Progenitor cell of endocrine pancreas (in vitro differentiated cells): ENCODE measurements at regions not wholly inside any gene's neighbourhood (a gene's known extent, or its start where the extent isn't known, plus 50 kb on each side); places are given as distances from the start of the nearest gene placed in this dataset.

ENCODE experiments used
- DNase-seq: peaks from one replicate; pipeline ENCODE4 v3.0.0; 2021; ENCODE audit warnings: low spot score; ENCODE audit not compliant: unreplicated experiment
- H3K27ac Mint-ChIP-seq: 2 replicates; pipeline ENCODE4 v1.8.0; 2021; ENCODE audit warnings: mild to moderate bottlenecking, moderate library complexity, mixed read lengths
- H3K27me3 Mint-ChIP-seq: 2 replicates; pipeline ENCODE4 v1.8.0; 2021; ENCODE audit warnings: mixed read lengths
- H3K36me3 Mint-ChIP-seq: 2 replicates; pipeline ENCODE4 v1.8.0; 2022; ENCODE audit warnings: mixed read lengths; ENCODE audit not compliant: insufficient read depth
- H3K4me1 Mint-ChIP-seq: 2 replicates; pipeline ENCODE4 v1.8.0; 2021; ENCODE audit warnings: low read depth, mixed read lengths
- H3K4me3 Mint-ChIP-seq: 2 replicates; pipeline ENCODE4 v1.8.0; 2021; ENCODE audit warnings: low read depth, mild to moderate bottlenecking, moderate library complexity, mixed read lengths
- H3K9me3 Mint-ChIP-seq: 2 replicates; pipeline ENCODE4 v1.8.0; 2021; ENCODE audit warnings: low read depth, mixed read lengths
- CTCF ChIP-seq: fragments of 200-600 bp; sonication (generic); IDR thresholded peaks from one replicate; pipeline ENCODE4 v1.5.0; 2021; ENCODE audit warnings: antibody characterized with exemption, mild to moderate bottlenecking; ENCODE audit not compliant: unreplicated experiment

DNA sequence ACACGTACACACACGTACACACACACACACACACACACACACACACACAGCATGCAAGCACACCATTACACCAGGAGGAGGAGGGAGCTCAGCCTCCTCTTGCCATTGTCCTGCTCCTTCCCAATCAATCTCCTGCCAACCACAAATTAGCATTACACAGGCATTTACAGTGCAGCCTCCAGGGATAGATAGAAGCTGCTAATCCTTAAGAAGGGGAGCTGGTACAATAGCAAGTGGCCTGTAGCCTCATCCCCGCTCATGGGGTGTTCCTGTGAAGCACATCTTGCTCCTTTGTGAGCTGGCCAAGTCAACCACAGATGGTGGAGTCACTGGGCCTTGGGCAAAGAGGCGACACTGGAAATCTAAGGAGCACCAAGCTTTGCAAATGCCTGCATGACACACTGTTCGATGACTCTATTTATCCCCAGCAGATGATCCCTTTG is 110.3 kb upstream of the PKDCC start:
- no peak for DNase-seq
- H3K36me3 Mint-ChIP-seq: no peaks in the 10 kb centered on the region
- no peak for TF ChIP-seq CTCF
- H3K9me3 Mint-ChIP-seq: no peaks in the 10 kb centered on the region
- H3K4me3 Mint-ChIP-seq: no peak overlapping the region
- H3K27ac Mint-ChIP-seq: peak overlapping the region; percentile 26
- no peaks in the 10 kb centered on the region for H3K27me3 Mint-ChIP-seq
- H3K4me1 Mint-ChIP-seq: peaks cover 60% of the 10 kb centered on the region

DNA sequence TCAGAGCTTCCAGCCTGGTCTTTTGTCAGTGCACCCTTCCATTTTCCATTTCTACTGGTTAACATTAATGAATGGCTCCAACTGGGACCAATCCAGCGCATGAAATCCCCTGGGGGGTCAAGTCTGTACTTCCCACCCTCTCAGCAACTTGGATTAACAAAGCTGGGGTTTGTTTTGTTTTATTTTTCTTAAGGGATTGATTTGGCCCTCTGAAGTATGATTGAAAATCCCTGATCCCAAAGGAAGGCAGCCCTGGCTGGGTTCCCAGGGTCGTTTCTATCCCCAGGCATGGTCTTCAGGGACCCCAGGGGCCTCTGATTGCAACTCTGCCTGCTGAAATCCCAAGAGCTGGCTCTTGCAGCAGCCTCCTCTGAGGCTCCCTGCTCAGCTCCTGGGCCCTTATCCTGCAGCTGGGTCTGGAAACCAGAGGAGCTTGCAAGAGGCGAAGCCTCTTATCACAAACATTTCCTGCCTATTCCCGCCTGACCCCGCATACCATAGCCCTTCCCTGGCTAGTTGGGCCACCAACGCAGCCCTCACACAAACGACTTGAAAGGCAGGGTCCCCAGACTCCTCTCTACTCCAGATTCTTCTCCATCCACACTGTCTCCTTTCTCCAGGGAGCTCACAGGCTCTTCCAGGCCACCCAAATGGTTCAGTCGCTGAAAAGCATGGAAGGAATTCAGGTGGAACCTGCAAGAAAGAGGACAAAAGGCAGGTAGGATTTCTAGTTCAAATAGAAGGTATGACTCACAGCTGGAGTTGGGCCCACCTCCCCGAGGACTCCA is 109.7 kb upstream of the PKDCC start:
- no peak for DNase-seq
- H3K9me3 Mint-ChIP-seq: no peaks in the 10 kb centered on the region
- peaks cover 55% of the 10 kb centered on the region for H3K4me1 Mint-ChIP-seq
- peak overlapping the region; percentile 86 for H3K27ac Mint-ChIP-seq
- no peak overlapping the region for H3K4me3 Mint-ChIP-seq
- no peak for TF ChIP-seq CTCF
- H3K27me3 Mint-ChIP-seq: no peaks in the 10 kb centered on the region
- no peaks in the 10 kb centered on the region for H3K36me3 Mint-ChIP-seq

DNA sequence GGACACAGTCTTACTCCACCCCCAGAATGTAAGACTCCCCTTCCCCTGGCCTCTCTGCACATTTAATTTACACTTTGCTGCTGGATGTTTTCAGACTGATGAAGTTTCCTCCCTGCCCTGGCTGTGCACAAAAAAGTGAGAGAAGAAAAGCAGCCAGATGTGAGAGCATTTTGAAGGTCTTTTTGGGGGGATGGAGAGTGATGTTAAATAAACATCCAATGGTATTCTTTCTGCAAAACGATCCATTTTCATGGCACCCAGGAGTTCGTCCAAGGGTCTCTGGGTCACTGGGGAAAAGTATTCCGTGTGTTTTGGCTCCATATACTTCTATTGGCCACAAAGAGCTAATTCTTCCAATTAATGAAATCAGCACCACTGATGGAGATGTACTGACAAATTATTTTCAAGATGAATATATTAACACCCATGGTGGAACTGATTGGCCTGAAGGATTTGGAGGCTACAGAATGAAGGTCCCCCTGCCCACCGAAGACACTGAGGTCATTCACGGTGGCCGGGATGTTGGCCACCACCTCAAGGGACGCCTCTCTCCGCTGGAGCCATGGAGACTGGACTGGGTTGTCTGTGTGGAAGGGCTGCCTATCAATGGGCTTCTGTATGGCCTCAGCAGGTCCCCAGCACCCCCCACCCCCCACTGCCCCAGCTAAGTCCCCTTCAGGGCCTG is 107.6 kb upstream of the PKDCC start:
- Mint-ChIP-seq H3K9me3 (no peaks in the 10 kb centered on the region), H3K27me3 (no peaks in the 10 kb centered on the region), H3K4me1 (peaks cover 44% of the 10 kb centered on the region), H3K36me3 (no peaks in the 10 kb centered on the region), H3K4me3 (no peak overlapping the region), H3K27ac (no peak overlapping the region)
- no peak for TF ChIP-seq CTCF
- DNase-seq: no peak

GRCh38 chr2:41940745-41941063 is 107.1 kb upstream of the PKDCC start:
- no peaks in the 10 kb centered on the region for H3K27me3 Mint-ChIP-seq
- no peaks in the 10 kb centered on the region for H3K36me3 Mint-ChIP-seq
- no peak overlapping the region for H3K4me3 Mint-ChIP-seq
- no peak for DNase-seq
- H3K4me1 Mint-ChIP-seq: peaks cover 41% of the 10 kb centered on the region
- H3K9me3 Mint-ChIP-seq: no peaks in the 10 kb centered on the region
- TF ChIP-seq CTCF: no peak
- H3K27ac Mint-ChIP-seq: no peak overlapping the region

DNA sequence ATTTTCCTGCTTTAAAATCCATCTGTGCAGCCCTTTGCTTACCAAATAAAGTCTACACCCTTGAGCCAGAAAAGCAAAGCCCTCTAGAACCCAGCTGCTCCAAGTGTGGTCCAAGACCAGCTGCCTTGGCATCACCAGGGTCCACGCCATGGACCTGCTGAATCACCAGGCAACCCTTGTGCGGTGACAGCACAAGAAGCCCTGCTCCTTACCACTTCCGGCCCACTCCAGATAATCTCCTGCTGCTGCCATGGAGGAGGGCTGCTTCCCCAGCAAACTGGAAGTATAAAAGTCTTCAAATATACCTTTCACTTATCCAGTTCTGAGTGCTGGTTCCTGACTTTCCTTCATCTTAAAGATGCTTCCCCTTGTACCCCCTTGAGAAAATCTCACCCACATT is 106.0 kb upstream of the PKDCC start:
- TF ChIP-seq CTCF: no peak
- no peak overlapping the region for H3K27ac Mint-ChIP-seq
- H3K9me3 Mint-ChIP-seq: no peaks in the 10 kb centered on the region
- no peak overlapping the region for H3K4me3 Mint-ChIP-seq
- H3K36me3 Mint-ChIP-seq: no peaks in the 10 kb centered on the region
- no peaks in the 10 kb centered on the region for H3K27me3 Mint-ChIP-seq
- DNase-seq: no peak
- H3K4me1 Mint-ChIP-seq: peaks cover 34% of the 10 kb centered on the region
